Keratinocyte (primary cell): ENCODE measurements at regions not wholly inside any gene's neighbourhood (a gene's known extent, or its start where the extent isn't known, plus 50 kb on each side); places are given as distances from the start of the nearest gene placed in this dataset.

Experiments used
- EZH2 ChIP-seq: IDR thresholded peaks from one replicate; pipeline ENCODE4 v1.6.1; 2012; ENCODE audit warnings: inconsistent platforms, mild to moderate bottlenecking, low read length, moderate library complexity
- TF ChIP-seq, protein P1 (sequence below), 3 experiments: IDR thresholded peaks in 1 of 3; conservative IDR thresholded peaks in 1 of 3; optimal IDR thresholded peaks in 1 of 3; 2 replicates in 2 of 3; 3 replicates in 1 of 3; pipeline versions ENCODE3 to v1.5.1; 2011; ENCODE audit warnings: low read length in 3 of 3, mild to moderate bottlenecking in 3 of 3, moderate library complexity in 2 of 3, control low read depth in 1 of 3, inconsistent platforms in 1 of 3; ENCODE audit not compliant: insufficient read depth in 2 of 3; ENCODE audit errors: extremely low read depth in 1 of 3

DNA sequence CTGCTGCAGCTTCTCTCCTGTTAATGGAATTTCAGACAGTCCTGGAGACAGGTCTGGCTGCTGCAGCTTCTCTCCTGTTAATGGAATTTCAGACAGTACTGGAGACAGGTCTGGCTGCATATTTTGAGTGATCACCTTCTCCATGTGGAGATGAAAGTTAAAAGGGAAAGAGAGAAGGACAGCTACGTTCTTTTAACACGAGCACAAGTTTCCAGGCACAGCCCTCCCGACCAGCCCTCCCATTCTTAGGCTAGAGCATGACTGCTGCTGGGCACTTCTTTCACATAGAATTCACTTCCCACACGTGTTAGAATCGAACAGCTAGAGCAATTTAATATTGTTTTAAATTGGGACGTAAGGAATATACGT, 133.3 kb upstream of the DMRT1 start:
- TF ChIP-seq EZH2, result no peak
- TF ChIP-seq, protein P1, sequence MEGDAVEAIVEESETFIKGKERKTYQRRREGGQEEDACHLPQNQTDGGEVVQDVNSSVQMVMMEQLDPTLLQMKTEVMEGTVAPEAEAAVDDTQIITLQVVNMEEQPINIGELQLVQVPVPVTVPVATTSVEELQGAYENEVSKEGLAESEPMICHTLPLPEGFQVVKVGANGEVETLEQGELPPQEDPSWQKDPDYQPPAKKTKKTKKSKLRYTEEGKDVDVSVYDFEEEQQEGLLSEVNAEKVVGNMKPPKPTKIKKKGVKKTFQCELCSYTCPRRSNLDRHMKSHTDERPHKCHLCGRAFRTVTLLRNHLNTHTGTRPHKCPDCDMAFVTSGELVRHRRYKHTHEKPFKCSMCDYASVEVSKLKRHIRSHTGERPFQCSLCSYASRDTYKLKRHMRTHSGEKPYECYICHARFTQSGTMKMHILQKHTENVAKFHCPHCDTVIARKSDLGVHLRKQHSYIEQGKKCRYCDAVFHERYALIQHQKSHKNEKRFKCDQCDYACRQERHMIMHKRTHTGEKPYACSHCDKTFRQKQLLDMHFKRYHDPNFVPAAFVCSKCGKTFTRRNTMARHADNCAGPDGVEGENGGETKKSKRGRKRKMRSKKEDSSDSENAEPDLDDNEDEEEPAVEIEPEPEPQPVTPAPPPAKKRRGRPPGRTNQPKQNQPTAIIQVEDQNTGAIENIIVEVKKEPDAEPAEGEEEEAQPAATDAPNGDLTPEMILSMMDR (optimal IDR thresholded peaks at IDR 0.05 in 1 of 3, IDR thresholded peaks at IDR 0.05 in 1 of 3, conservative IDR thresholded peaks at IDR 0.05 in 1 of 3; ENCODE audit: extremely low read depth in 1 of 3, insufficient read depth in 2 of 3, low read length in 3 of 3), result no peak
